Activated CD8-positive, alpha-beta memory T cell treated with anti-CD3 and anti-CD28 coated beads, Interleukin-2, amount 50 U/mL, for 4 hours (primary cell): ENCODE measurements at regions not wholly inside any gene's neighbourhood (a gene's known extent, or its start where the extent isn't known, plus 50 kb on each side); places are given as distances from the start of the nearest gene placed in this dataset.
"Not testable (repeated sequence)": the region's sequence is repeated elsewhere in the genome, so short reads cannot be mapped to it uniquely, and the experiment has no call there.

Experiments
- DNase-seq: peaks from one replicate; pipeline ENCODE4 v3.0.0-alpha.2; 2020

DNA sequence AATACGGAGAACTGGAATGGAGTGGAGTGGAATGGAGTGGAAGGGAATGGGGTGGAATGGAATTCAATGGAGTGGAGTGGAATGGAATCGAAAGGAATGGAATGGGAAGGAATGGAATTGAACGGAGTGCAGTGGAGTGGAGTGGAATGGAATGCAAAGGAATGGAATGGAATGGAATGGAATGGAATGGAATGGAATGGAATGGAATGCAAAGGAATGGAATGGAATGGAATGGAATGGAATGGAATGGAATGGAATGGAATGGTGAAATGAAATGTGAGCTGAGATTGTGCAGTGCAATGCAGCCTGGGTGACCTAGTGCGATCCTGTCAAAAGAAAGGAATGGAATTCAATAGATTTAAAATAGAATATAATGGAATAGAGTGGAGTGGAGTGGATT is 357.3 kb upstream of the WSB1 start:
- not testable (repeated sequence) for DNase-seq

- not testable (repeated sequence) for DNase-seq
Measured at GRCh38 chr17:26937750-26938322, 356.1 kb upstream of the WSB1 start.

- DNase-seq: not testable (repeated sequence)
Measured at GRCh38 chr17:26939755-26940154, 354.2 kb upstream of the WSB1 start.

GRCh38 chr17:26940587-26940986 is 353.3 kb upstream of the WSB1 start:
- not testable (repeated sequence) for DNase-seq

GRCh38 chr17:26962255-26963162 is 331.4 kb upstream of the WSB1 start:
- DNase-seq: no peak

GRCh38 chr17:26963163-26963503 is 330.8 kb upstream of the WSB1 start:
- no peak for DNase-seq

GRCh38 chr17:26965898-26966624 is 327.9 kb upstream of the WSB1 start:
- DNase-seq: not testable (repeated sequence)

DNA sequence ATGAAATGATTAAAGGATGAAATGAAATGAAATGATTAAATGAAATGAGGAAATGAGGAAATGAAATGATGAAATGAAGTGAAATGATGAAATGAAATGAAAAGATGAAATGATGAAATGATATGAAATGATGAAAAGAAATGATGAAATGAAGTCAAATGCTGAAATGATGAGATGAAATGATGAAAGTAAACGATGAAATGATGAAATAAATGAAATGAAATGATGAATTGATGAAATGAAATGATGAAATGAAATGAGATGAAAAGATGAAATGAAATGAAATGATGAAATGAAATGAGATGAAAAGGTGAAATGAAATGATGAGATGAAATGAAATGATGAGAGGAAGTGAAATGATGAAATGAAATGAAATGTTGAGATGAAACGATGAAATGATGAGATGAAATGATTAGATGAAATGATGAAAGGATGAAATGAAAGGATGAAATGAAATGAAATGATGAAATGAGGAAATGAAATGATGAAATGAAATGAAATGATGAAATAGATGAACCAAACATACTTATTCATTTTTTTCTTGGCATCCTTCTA is 327.2 kb upstream of the WSB1 start:
- not testable (repeated sequence) for DNase-seq

DNA sequence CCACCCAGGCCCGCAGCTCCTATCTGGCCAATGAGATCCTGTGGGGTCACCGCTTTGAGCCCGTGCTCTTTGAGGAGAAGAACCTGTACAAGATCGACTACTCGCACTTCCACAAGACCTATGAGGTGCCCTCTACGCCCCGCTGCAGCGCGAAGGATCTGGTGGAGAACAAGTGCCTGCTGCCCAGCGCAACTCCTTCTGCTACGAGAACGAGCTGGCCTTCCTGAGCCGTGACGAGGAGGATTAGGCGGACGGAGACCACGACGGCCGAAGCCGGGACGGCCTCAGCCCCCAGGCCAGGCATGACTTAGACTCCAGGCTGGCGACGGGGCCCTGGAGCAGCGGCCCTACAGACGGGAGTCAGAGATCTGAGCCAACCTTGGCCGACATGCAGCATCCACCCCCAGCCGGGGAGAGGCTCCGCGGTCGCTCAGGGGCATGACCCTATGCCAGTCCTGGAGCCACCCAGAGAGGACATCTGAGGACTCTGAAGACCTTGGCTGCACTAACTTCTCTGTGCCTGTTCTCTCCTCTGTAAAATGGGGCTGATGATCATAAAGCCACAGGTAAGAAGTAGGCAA is 312.0 kb upstream of the WSB1 start:
- not testable (repeated sequence) for DNase-seq

GRCh38 chr17:26982563-26982962 is 311.4 kb upstream of the WSB1 start:
- DNase-seq: not testable (repeated sequence)

DNA sequence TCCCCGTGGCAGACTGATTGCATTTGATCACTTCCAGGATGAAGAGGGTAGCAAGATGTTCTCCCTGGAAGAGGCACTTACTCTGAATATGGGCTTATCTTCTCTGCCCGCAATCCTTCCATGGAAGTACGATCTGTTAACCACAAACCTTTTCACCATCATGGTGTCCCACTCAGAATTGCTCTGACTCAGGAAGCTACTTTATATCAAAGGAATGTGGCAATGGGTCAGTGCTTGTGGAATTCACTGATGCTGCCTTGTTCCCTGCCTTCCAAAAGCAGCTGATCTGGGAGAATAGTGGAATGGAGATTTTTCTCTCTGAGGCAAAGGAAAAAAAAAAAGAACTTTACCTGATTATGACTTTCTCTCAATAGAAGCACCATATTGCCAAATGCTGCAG is 306.1 kb upstream of the WSB1 start:
- DNase-seq: not testable (repeated sequence)

- not testable (repeated sequence) for DNase-seq
Measured at GRCh38 chr17:26994648-26995047, 299.3 kb upstream of the WSB1 start.

DNA sequence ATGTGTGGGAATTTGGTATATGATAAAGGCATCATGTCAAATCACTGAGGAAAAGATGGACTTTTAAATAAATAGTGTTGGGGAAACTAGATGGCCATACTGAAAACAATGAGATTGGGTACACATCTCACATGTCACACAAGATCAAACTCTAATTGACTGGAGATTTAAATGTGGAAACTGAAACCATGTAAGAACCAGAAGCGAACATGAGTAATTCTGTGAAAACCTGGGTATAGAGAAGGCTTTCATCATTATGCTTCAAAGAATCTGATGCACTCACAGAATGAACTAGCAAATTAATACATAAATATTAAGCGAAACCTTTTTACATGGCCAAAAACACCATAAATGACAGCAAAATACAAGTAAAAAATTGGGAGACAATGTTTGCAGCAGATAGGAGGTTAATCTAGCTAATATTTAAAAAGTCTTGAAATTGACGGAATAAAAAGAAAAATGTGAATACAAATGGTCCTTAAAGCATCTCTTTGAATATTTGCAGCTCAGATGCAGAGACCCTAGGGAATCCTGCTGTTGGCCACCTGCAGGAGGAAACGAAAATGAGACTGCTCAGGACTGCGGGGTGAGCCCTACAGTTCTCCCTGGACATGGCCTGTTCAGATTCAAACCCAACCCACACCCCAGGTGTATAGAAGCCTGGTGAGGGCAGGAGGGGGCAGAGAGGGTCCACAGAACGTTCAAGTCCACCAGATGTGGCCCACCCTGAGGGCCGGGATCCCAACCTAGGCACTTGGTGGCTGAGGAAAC is 297.6 kb upstream of the WSB1 start:
- DNase-seq: not testable (repeated sequence)

DNA sequence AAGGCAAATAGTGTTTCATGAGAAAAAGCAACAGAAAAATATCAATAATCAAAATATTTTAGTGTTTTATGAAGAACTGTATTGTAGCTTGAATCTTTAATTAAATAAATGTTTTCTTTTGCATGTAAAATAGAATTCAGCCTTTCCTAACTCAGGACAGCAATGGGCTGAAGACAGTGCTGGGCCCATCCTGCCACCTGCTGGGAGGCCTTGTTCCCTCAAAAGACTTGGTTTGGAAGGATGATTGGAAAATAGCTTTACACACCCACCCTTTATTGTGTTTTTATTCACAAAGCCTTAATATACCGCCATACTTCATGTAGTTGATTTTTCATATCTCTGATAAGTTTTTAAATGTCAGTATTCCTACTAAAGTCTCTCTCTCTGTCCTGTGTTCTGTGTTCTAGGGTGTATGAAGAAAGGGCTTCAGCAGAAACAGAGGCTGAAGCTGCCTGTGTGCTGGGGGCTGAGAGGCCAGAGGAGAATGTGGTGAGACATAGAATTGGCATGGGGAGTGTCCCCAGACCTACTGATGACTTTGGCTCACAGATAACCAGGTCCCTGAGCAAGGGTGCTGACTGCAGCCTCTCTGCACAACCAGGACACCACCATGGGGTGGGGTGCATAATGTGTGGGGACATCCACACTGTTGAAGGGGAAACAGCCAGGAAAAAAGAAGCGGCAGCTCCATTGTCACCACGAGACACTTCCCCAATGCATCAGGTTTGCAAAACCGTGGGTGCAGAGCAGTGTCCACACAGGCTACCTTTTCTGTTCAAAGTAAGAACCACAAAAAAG is 286.0 kb upstream of the WSB1 start:
- not testable (repeated sequence) for DNase-seq

DNA sequence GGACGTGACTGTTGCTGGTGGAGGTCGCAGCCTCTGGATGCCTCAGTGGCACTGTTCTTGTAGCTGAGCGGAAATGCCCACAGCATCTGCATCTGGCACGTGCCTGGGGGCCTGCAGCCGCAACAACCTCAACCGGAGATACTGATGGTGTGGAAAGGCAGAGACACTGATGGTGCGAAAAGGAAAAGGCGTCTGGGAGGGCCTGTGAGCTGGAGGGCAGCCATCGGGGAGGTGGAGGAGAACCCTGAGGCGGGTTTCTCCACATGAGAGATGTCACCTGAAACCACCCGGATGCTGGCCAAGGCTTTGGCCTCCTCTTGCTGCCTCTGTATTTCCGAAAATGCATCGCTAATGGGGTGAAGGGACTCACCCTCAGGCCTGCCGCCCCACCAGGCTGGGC is 284.8 kb upstream of the WSB1 start:
- no peak for DNase-seq

GRCh38 chr17:27010138-27010537 is 283.8 kb upstream of the WSB1 start:
- not testable (repeated sequence) for DNase-seq

- DNase-seq: not testable (repeated sequence)
Measured at GRCh38 chr17:27030552-27030951, 263.4 kb upstream of the WSB1 start.

- no peak for DNase-seq
Measured at GRCh38 chr17:27038676-27039075, 255.2 kb upstream of the WSB1 start.

DNA sequence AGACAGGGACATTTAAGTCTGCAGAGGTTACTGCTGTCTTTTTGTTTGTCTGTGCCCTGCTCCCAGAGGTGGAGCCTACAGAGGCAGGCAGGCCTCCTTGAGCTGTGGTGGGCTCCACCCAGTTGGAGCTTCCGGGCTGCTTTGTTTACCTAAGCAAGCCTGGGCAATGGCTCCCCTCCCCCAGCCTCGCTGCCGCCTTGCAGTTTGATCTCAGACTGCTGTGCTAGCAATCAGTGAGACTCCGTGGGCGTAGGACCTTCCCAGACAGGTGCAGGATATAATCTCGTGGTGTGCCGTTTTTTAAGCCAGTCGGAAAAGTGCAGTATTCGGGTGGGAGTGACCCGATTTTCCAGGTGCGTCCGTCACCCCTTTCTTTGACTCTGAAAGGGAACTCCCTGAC is 248.9 kb upstream of the WSB1 start:
- DNase-seq: not testable (repeated sequence)

DNA sequence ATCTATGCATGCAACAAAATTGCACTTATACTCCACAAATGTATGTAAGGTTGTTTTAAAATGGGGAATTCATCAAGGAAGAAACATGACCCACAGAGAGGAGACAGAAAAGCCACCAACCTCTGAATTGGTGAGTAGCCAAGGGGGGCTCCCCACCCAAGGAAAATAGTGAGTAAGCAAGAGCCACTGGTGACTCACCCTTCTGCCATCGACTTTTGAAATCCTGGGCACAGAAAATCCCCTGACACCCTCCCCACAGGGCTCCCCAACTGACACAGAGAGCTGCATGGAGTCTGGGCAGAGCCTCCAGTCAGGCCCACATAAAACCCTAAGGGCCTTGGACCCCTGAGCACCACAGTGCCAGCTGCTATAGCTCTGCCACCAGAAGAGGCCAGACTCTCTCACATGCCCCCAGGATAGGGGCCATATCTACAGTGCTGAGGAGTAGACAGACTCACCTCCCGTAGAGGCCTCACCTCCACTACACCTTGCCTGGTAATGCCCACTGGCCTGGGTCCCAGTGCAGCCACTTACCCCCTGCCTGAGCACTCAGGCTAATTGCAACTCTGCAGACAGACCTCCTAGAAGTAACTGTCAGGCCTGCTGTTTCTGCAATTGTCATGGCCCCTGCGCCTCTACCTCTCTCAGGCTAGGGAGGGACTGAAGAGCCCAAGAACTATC is 244.7 kb upstream of the WSB1 start:
- DNase-seq: no peak

GRCh38 chr17:27065588-27065987 is 228.3 kb upstream of the WSB1 start:
- DNase-seq: no peak
